ENCODE measurements at regions not wholly inside any gene's neighbourhood (a gene's known extent, or its start where the extent isn't known, plus 50 kb on each side); places are given as distances from the start of the nearest gene placed in this dataset.

GRCh38 chr4:159430896-159431295 is 328.0 kb downstream of the RAPGEF2 start:
- TF ChIP-seq EP300 (IDR thresholded peaks at IDR 0.05) (no peak), POLR2AphosphoS2 (conservative IDR thresholded peaks at IDR 0.05; ENCODE audit: low read length) (no peak), CTCF (IDR thresholded peaks at IDR 0.05) (no peak), MAZ (IDR thresholded peaks at IDR 0.05; ENCODE audit: borderline replicate concordance, low read depth, low read length) (no peak), POLR2A (IDR thresholded peaks at IDR 0.05; ENCODE audit: low read length) (no peak), REST (IDR thresholded peaks at IDR 0.05) (no peak), CHD4 (IDR thresholded peaks at IDR 0.05; ENCODE audit: borderline replicate concordance) (no peak), HMGXB4 (CRISPR knock-in tag; IDR thresholded peaks at IDR 0.05; ENCODE audit: borderline replicate concordance) (no peak), MAX (IDR thresholded peaks at IDR 0.05) (no peak), JUNB (IDR thresholded peaks at IDR 0.05) (no peak), CHD2 (IDR thresholded peaks at IDR 0.05; ENCODE audit: low read length, partially characterized antibody) (no peak), E2F6 (IDR thresholded peaks at IDR 0.05; ENCODE audit: borderline replicate concordance, low read depth) (no peak)
